ENCODE measurements at regions not wholly inside any gene's neighbourhood (a gene's known extent, or its start where the extent isn't known, plus 50 kb on each side); places are given as distances from the start of the nearest gene placed in this dataset.

DNA sequence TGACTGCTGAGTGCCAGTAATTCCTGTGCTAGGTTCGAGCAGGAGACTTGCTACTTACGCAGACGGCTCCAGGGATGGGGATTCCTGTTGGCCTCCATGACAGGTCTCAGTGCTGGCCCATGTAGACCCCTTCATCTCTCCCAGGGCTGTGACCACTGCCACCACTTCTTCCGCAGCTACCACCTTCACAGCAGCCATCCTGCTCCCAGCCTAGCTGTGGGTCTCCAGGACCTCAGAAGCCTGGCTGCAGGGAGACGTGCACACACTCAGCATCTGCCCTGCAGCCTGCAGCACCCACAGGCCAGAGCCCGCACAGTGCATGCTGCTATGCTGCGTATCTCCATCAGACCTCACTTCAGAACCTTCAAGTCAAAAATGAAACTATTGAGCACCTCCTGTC is 1503.9 kb downstream of the BRD1 start:
- TF ChIP-seq CTCF (IDR thresholded peaks at IDR 0.05) (no peak), POLR2AphosphoS5 (IDR thresholded peaks at IDR 0.05) (no peak), POLR2A (IDR thresholded peaks at IDR 0.05) (no peak)
